Spleen (tissue), 7 donors: ENCODE measurements at regions not wholly inside any gene's neighbourhood (a gene's known extent, or its start where the extent isn't known, plus 50 kb on each side); places are given as distances from the start of the nearest gene placed in this dataset.

Source experiments
- POLR2A ChIP-seq, 3 donors: fragments of 450-650 bp; IDR thresholded peaks; one replicate each; pipeline ENCODE4 v1.5.1; 2017; ENCODE audit warnings: antibody characterized with exemption in 3 of 3, mild to moderate bottlenecking in 1 of 3
- POLR2AphosphoS5 ChIP-seq, 3 donors: sonication (generic); formaldehyde crosslinking; IDR thresholded peaks; one replicate each; pipeline ENCODE4 v1.5.1; 2017; ENCODE audit warnings: antibody characterized with exemption in 3 of 3
- TF ChIP-seq, protein P1 (sequence below), 11 experiments: fragments of 200-600 bp in 7 of 11; fragments of 450-650 bp in 4 of 11; sonication (generic) in 4 of 11; IDR thresholded peaks in 8 of 11; conservative IDR thresholded peaks in 3 of 11; 1 replicate in 7 of 11; 2 replicates in 4 of 11; pipeline versions ENCODE4 v1.4.0 to v1.8.0; 2016 to 2021; ENCODE audit warnings: antibody characterized with exemption in 11 of 11, inconsistent platforms in 4 of 11, mild to moderate bottlenecking in 1 of 11
- donor health status: DM: no; HTN: no; CAD: no; lungs with moderate emphysema.
- donor health status: DM: no; HTN: no; CAD: no.
- donor health status: DM: no; HTN: no; CAD: no.

DNA sequence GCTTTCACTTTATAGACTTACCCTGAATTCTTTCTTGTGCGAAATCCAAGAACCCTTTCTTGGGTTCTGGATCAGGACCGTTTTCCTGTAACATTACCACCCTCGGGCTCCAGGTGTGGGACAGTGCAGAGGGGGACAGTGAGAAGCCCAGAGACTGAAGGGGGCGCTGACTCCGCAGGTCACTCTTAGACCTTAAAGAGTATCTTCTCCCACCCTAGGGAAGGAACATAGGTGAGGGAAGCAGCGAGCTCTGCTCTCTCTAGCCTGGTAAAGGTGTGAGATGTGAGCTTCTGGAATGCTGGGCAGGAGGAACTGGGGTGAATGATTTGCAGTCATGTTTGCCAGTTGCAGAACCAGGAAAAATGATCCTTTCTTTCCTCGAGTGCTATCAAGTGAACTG, 80.8 kb upstream of the ZNF507 start:
- TF ChIP-seq, protein P1, sequence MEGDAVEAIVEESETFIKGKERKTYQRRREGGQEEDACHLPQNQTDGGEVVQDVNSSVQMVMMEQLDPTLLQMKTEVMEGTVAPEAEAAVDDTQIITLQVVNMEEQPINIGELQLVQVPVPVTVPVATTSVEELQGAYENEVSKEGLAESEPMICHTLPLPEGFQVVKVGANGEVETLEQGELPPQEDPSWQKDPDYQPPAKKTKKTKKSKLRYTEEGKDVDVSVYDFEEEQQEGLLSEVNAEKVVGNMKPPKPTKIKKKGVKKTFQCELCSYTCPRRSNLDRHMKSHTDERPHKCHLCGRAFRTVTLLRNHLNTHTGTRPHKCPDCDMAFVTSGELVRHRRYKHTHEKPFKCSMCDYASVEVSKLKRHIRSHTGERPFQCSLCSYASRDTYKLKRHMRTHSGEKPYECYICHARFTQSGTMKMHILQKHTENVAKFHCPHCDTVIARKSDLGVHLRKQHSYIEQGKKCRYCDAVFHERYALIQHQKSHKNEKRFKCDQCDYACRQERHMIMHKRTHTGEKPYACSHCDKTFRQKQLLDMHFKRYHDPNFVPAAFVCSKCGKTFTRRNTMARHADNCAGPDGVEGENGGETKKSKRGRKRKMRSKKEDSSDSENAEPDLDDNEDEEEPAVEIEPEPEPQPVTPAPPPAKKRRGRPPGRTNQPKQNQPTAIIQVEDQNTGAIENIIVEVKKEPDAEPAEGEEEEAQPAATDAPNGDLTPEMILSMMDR (IDR thresholded peaks at IDR 0.05 in 8 of 11, conservative IDR thresholded peaks at IDR 0.05 in 3 of 11) = no peak
- no peak for TF ChIP-seq POLR2A (IDR thresholded peaks at IDR 0.05)
- no peak for TF ChIP-seq POLR2AphosphoS5 (IDR thresholded peaks at IDR 0.05)
